HG03135 (cell line): ENCODE measurements at regions not wholly inside any gene's neighbourhood (a gene's known extent, or its start where the extent isn't known, plus 50 kb on each side); places are given as distances from the start of the nearest gene placed in this dataset.

Experiments
- ATAC-seq: cut with Tn5 transposase; IDR thresholded peaks from one replicate; pipeline ENCODE4 v1.9.1; 2021; ENCODE audit warnings: mild to moderate bottlenecking, moderate library complexity; ENCODE audit not compliant: unreplicated experiment

- ATAC-seq: no peak
Observed at GRCh38 chr19:27675771-27676170, 1537.2 kb downstream of the UQCRFS1 start.

- no peak for ATAC-seq
Observed at GRCh38 chr19:27674701-27675100, 1538.2 kb downstream of the UQCRFS1 start.

DNA sequence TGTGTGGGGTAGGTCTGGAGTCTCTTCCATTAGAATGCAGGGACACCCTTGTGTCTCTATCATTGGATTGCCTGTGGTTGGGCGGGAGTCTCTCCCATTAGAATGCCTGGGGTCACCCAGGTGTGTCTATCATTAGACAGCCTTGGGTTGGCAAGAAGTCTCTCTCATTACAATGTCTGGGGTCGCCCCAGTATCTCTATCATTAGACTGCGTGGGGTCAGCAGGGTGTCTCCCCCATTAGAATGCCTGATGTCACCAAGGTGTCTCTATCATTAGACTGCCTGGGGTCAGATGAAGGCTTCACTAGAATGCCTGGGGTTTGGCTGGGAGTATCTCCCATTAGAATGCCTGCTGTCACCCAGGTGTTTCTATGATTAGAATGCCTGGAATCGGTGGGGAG lies 1539.0 kb downstream of the UQCRFS1 start:
- ATAC-seq: no peak

- no peak for ATAC-seq
Observed at GRCh38 chr19:27672309-27673047, 1540.5 kb downstream of the UQCRFS1 start.

- no peak for ATAC-seq
Observed at GRCh38 chr19:27671876-27672275, 1541.1 kb downstream of the UQCRFS1 start.

DNA sequence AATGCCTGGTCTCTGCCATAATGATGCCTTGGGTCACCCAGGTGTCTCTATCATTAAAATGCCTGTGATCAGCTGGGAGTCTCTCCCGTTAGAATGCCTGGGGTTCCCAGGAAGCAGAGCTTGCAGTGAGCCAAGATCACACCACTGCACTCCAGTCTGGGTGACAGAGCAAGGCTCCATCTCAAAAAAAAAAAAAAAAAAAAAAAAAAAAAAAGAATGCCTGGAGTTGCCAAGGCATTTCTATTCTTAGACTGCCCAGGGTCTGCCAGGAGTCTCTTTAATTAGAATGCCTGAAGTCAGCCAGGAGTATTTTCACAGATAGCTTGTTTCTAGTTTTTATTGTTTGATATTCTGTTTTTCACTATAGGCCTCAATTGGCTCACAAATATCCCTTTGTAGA lies 1552.5 kb downstream of the UQCRFS1 start:
- no peak for ATAC-seq

- ATAC-seq: no peak
Observed at GRCh38 chr19:27657271-27658051, 1555.5 kb downstream of the UQCRFS1 start.

DNA sequence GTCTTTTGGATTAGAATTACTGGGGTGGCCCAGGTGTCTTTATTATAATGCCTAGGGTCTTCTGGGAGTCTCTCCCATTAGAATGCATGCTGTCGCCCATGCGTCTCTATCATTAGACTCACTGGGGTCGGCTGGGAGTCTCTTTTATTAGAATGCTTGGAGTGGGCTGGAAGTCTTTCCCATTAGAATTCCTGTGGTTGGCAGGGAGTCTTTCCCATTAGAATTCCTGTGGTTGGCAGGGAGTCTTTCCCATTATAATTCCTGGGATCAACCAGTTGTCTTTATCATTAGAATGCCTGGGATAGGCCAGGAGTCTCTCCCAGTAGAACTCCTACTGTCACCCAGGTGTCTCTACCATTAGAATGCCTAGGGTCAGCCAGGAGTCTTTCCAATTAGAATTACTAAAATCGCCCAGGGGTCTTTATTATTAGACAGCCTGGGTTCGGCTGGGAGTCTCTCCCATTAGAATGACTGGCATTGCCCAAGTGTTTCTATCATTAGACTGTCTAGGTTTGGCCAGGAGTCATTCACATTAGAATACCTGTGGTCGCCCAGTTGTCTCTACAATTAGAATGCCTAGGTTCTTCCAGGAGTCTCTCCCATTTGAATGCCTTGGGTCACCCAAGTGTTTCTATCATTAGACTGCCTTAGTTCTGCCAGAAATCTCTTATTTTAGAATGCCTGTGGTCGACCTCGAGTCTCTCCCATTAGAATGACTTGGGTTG lies 1558.5 kb downstream of the UQCRFS1 start:
- ATAC-seq: no peak

DNA sequence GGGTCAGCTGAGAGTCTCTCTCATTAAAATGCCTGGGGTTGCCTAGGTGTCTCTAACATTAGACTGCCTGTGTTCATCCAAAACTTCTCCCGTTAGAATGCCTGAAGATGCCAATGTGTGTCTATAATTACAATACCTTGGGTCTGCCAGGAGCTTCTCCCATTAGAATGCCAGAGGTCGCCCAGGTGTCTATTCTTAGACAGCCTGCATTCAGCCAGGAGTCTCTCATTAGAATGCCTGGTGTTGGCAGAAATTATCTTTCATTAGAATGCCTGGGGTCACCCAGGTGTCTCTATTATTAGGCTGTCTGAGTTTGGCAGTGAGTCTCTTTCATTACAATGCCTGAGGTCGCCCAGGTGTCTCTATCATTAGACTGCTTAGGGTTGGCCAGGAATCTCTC lies 1560.2 kb downstream of the UQCRFS1 start:
- ATAC-seq: no peak

DNA sequence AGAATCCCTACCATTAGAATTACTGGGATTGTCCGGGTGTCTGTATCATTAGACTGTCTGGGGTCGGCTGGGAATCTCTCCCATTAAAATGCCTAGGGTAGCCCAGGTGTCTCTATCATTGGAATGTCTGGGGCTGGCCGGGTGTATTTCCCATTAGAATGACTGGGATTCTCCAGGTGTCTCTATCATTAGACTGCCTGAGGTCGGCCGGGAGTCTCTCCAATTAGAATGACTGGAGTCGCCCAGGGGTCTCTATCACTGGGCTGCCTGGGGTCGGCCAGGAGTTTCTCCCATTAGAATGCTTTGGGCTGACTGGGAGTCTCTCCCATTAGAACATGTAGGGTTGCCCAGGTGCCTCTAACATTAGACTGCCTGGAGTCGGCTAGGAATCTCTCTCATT lies 1560.7 kb downstream of the UQCRFS1 start:
- ATAC-seq: no peak

GRCh38 chr19:27647423-27647822 lies 1565.5 kb downstream of the UQCRFS1 start:
- ATAC-seq: no peak

GRCh38 chr19:27635401-27635800 lies 1577.5 kb downstream of the UQCRFS1 start:
- no peak for ATAC-seq

DNA sequence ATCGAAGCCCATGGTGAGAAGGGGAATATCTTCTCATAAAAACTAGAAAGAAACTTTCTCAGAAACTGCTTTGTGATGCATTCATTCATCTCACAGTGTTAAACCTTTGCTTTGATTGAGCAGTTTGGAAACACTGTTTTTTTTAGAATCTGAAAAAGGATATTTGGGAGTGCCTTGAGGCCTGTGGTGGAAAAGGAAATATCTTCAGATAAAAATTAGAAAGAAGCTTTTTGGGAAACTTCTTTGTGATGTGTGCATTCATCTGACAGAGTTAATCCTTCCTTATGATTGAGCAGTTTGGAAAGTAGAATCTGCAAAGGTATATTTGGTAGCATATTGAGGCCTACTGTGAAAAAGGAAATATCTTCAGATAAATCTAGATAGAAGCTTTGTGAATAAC lies 1594.9 kb downstream of the UQCRFS1 start:
- ATAC-seq: no peak

- no peak for ATAC-seq
Observed at GRCh38 chr19:27580906-27581305, 1632.0 kb downstream of the UQCRFS1 start.
